ENCODE measurements at regions not wholly inside any gene's neighbourhood (a gene's known extent, or its start where the extent isn't known, plus 50 kb on each side); places are given as distances from the start of the nearest gene placed in this dataset.

- TF ChIP-seq GATA2 (IDR thresholded peaks at IDR 0.05; ENCODE audit: low read depth, low read length) = no peak
- no peak for TF ChIP-seq GATA3 (IDR thresholded peaks at IDR 0.05; ENCODE audit: low read depth, low read length)
Measured at GRCh38 chrX:106392346-106392745, 219.4 kb upstream of the RADX start.
